GM19452 (cell line): ENCODE measurements at regions not wholly inside any gene's neighbourhood (a gene's known extent, or its start where the extent isn't known, plus 50 kb on each side); places are given as distances from the start of the nearest gene placed in this dataset.
"Not testable (repeated sequence)": the region's sequence is repeated elsewhere in the genome, so short reads cannot be mapped to it uniquely, and the experiment has no call there.

Source experiments
- ATAC-seq: cut with Tn5 transposase; IDR thresholded peaks from one replicate; pipeline ENCODE4 v1.9.1; 2021; ENCODE audit not compliant: unreplicated experiment

DNA sequence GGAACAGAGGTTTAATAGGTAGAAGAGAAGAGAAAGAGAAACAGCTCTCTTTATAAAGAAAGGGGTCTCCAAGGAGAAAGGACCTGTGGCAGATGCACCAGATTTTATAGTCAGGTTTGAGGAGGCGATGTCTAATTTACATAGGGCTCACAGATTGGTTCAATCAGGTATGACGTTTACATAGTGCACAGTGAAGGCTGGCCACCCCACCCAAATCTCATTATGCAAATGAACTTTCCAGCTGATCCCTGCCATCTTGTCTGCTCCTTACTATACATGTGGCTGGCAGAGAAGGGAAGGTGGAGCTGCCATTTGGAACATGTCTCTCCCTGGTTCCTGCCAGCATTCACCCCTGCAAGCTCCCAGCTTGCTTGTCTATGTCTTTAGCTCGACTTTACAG lies 557.8 kb downstream of the SUCLG1 start:
- no peak for ATAC-seq

DNA sequence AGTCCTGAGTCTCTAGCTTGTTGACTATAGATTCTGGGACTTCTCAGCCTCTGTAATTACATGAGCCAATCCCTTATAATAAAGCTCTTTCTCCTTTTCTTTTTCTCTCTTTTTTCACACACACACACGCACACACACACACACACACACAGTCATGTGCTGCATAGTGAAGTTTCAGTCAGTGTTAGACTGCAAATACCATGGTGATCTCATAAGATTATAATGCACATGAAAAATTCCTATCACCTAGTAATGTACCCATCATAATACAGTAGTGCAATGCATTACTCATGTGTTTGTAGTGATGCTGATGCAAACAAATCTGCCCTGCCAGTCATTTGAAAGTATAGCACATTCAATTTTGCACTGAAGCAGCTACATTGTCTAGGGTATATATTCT lies 558.2 kb downstream of the SUCLG1 start:
- no peak for ATAC-seq

DNA sequence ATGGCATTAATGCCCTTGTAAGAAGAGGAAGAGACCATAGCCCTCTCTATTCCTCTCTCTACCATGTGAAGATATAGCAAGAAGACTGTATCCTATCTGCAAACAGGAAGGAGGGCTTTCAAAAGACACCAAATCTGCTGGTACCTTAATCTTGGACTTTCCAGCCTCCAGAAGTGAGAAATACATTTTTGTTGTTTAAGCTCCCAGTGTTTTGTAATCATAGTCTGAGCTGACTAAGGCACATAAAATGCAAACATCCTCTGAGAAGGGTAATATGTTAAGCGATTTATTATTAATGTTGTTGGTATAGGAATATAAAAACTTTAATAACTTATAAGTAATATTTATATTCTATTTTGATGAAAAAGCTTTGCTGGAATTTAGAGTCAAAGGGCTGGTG lies 559.8 kb downstream of the SUCLG1 start:
- ATAC-seq: no peak

DNA sequence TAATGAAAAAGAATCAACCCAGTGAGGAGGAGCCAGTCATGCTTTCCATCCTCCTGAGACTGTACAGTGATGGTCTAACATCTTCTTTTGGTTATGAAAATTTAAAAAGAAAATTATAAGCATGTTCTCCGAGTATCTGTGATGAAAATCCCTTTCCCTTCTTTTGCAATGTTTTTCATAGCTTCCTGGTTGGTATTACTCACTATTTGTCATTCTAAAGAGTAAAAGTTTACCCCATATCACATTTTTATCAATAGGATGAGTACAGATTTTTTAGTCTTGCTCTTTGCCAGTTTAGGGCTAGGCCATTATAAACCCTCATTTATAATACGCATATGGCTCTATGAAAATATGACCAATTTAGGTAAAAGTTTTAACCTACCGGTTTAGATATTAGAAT lies 564.1 kb downstream of the SUCLG1 start:
- ATAC-seq: no peak

DNA sequence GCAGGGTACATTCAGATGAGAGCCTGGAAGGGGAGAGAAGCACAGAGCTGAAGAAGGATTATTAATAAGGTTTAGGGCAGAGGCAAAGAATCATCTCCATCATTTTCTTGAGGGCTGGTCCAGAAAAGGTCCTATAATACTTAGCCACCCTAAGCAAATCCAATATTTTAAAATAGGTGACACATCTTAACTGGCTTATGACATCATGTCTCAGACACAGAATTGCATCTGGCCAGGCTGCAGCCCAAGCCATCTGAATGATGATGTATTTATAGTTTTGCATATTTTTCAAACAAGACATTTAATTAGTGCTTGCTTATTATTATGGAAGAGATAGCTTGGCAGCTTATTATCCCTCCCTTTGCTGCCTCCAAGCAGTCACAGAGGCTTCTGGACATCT lies 571.3 kb downstream of the SUCLG1 start:
- ATAC-seq: no peak

DNA sequence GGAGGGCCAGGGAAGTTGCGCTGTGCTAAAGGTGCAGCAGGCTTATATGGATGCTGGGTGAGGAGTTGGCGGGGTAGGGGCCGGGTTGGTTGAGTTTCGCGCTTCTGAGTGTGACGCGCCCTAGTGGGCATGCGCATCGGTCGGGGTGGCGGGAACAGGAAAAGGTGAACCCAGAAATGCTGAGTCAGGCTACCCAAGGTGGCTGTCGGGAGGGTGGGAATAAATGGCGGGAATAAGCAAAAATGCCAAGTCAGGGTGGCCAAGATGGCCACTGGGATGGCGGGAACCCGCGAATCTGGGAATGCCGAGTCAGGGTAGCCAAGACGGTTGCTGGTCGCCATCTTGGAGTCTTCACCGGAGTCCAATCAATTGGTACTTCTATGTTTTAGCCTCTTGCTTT lies 580.0 kb downstream of the SUCLG1 start:
- no peak for ATAC-seq

DNA sequence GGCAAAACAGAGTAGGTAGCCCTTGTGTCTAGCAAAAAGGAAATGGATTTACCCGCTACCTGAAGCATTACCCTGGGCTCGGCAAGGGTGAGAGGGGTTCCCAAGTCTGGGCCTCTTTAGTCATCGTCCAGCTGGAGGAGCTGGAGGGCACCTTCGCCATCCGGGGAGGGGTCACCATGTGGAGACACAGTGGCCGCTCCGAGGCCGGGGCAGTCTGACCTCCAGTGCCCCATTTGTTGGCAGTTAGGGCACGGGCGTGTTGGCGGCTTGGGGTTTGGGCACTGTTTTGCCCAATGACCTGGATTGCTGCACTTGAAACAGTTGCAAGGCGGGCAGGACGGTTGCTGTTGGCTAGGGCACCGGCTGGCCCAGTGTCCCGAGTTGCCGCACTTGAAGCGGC lies 581.8 kb downstream of the SUCLG1 start:
- ATAC-seq: not testable (repeated sequence)

DNA sequence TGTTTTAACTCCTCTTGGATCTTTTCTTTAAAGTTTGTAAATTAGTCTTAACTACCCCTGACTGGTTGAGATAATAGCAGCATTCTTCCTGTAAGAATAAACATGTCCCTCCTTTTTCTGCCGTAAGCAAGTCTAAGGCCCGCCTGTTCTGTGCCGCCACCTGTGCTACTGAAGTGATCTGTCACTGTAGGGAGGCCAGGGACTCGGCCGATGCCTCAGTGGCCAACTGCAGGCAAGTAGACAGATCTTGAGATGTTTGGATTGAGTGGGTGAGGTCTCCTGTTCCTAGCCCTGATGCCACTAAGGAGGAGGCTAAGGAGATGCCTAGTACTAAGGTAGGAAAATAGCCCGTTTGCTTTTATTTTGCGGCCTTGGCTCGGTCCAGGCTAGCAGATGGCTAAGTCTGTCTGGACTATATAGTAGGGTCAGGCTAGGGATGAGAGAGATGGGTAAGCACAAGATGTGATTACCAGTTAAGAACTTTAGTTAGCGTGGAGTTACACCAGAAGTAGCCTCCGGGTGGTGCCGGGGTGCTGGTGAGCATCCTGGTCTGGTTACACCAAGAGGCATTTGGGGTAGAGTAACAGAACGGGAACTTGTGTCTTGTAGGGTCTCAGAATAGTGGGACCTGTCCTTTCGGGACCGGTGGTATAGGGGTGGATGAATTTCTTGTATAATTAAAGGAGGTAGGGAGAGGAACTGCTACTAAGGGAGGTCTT lies 584.2 kb downstream of the SUCLG1 start:
- ATAC-seq: no peak

DNA sequence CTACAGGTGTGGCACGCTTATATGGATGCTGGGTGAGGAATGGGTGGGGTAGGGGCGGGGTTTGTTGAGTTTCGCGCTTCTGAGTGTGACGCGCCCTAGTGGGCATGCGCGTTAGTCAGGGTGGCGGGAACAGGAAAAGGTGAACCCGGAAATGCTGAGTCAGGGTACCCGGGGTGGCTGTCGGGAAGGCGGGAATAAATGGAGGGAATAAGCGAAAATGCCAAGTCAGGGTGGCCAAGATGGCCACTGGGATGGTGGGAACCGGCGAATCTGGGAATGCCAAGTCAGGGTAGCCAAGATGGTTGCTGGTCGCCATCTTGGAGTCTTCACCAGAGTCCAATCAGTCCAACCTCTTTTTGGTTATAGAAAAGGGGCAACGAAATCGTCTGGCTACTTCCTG lies 585.0 kb downstream of the SUCLG1 start:
- ATAC-seq: no peak

DNA sequence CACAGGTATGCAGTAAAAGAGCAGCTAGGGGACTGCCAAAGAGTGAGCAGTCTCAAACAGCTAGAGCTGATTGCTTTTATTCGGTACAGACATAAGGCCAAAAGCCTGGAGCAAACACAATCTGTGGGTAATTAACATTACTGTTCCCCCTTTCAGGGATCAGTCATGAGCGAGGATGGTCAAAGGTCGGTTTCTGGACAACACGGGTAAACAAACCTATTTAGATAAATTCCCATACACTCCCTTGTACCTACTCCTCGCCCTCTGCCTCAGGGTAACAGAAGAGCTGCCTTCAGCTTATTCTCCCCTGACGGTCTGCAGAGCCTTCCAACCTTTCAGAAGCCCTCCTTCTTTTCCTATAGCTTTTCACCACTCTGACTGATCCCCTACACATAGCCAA lies 586.0 kb downstream of the SUCLG1 start:
- ATAC-seq: no peak

DNA sequence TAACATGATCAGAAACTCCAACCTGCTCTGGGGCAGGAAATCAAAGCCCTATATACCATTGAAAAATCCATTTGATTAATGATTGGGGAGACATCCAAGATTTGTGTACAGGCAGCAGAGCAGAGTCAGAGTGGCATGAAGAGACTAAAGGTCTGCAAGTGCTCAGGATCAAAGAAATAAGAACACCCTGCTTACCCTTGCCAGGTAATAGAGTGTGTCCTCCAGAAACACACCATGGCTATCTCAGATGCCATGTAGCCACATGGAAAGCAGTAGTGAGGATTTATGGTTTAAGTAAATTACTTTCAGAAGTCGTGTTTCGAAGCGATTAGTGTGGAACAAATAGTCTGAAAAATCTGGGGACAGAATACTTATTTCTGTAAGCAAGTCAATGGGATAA lies 592.9 kb downstream of the SUCLG1 start:
- ATAC-seq: no peak

DNA sequence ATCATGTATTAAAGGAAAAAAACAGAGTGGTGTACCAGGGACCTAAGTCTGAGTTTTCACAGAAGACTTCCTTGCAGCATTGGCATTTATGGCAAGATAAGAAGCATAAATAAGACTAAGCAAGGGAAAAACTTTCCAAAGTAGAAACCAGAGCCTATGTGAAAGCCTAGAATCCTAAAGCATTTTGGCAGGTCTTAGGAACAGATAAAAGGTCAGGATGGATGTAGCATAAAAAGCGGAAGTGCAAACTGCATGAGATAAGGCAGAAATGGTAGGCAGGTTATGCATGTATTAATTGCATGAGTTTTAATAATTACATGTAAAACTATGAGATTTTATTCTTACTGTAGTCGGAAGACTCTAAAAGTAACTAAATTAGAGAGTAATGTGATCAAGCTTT lies 596.5 kb downstream of the SUCLG1 start:
- no peak for ATAC-seq

DNA sequence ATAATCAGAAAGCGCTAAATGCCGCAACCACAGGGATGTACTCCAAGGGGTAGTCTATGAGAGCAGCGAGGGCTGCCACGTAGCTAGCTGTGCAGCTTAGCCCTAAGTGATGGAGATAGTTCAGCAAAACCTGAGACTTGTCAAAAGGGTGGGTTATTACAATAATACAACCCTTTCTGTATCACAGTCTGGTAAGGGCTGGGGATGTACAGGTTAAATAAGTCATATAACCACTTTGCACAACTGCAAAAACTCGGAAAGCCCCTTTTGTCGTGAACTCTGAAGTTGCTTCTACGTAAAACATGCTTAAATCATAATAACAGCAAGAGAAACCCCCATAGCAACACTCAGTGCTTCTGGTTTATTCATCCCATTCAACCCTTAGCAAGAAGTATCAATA lies 598.8 kb downstream of the SUCLG1 start:
- ATAC-seq: no peak

DNA sequence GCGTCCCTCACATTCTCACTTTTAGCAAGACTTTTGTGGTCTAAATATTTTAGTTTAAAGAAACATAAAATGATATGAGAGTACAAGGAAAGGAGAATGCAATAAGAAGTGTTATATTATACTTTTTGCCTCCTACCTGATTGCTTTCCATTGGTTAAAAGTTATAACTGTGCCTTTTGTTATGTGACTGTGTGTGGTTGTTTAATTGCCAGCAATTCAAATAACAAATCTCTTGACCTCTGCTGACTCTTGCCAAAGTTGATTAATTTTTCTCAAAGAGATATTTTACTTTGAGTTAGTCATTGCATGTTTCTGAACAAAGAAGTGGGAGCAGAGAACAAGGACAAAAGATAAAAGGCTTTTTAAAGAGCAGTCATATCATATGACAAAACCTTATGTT lies 599.5 kb downstream of the SUCLG1 start:
- ATAC-seq: no peak

DNA sequence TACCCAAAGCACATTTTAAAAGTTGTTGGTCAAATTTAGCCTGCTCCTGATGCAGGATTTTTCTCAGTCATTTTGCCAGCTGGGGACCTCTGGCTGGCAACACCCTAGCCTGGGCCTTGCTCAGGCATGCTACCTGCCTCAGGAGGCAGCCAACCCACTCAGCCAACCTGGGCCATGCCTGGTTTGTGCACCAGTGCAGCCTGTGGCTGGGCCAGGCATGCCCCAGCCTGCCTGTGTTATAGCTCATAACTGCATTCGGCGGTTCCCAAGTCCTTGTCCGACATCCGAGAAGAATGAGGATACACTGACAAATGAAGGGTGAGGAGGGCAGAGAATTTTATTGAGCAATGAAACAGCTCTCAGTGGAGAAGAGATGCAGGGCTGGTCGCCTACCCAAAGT lies 608.0 kb downstream of the SUCLG1 start:
- no peak for ATAC-seq

DNA sequence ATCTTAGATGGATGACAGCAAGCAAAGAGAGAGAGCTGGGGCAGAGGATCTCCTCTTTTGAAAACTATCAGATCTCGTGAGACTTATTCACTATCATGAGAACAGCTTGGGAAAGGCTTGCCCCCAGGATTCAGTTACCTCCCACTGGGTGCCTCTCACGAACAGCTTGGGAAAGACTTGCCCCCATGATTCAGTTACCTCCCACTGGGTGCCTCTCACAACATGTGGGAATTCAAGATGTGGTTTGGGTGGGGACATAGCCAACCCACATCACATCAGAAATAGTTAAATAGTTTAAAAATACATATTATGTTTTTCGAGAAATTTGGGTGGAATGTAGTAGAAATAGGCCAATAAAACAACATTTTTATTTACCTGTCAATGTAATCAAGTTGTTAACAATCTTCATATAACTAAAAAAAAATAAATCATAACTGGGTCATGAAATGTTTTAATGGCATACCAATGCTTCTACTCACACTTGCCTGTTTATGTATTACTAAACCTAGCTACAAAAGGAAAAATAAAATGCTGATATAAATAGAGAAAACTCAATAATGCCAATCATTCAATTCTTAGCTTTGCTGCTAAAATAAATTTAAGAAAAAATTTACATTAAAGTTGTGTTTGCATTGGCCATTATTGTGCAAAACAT lies 608.9 kb downstream of the SUCLG1 start:
- ATAC-seq: no peak

DNA sequence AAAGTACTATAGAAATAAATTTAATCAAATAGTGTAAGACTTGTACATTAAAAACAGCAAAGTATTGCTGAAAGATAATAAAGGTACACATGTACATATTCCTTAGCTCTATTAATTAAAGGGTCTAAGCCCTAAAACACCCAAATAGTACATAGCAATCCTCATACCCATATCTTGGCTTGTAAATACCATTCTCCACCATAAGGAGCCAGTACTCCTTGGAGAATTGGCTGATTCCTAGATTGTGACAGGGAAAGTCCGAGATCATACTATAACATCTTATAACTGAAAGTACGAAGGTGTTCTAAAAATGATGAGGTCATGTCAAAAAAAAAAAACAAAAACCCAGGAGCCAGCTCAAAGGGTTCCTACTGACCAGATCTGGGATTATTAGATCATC lies 614.6 kb downstream of the SUCLG1 start:
- ATAC-seq: no peak

DNA sequence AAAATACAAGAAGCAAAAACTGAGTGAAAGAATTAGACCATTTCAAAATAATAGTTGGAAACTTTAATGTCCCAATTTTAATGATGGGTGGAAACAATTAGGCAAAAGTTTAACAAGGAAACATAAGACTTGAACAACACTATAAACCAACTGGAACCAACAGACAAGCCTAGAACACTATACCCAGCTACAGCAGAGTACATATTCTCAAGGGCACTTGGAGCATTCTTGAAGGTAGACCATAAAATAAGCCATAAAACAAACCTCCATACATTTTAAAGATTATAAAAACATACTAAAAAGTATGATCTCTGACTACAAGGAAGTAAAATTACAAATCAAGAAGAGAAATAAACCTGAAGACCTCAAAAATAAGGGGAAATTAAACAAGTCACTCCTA lies 616.7 kb downstream of the SUCLG1 start:
- no peak for ATAC-seq

DNA sequence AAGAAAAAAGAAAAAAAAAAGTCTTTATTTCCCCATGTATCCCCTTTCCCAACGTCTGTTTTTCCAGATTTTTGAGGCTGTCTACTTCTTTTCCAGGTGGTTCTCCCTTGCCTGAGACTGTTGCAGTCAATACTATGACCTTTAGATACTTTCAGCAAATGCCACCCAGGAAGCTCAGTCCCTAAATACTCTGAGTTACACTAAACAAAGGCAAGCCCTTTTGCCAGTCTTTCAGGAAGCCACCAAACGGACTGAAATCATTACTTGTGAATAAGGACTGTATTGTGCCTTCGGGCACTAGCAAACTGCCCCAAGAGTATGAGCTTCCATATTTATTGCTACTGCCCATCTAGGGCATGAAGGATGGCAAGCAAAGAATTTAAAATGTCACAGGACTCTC lies 621.3 kb downstream of the SUCLG1 start:
- no peak for ATAC-seq

DNA sequence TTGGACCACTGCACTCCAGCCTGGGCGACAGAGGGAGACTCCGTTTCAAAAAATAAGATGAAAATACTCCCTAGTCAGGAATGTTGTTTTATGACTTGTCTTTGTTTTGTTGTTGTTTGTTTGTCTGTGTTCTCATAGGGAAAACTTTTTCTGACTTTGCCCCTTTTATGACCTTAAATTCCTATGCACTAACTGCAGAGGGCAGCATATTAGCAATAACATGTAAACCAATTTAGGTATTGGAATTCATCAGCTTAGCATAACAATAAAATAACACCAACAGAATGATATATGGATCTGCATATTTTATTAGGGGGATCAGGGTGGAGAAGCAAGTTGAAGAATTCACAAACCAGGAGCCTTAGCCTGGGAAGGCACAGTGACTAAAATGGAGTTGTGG lies 631.5 kb downstream of the SUCLG1 start:
- ATAC-seq: no peak

DNA sequence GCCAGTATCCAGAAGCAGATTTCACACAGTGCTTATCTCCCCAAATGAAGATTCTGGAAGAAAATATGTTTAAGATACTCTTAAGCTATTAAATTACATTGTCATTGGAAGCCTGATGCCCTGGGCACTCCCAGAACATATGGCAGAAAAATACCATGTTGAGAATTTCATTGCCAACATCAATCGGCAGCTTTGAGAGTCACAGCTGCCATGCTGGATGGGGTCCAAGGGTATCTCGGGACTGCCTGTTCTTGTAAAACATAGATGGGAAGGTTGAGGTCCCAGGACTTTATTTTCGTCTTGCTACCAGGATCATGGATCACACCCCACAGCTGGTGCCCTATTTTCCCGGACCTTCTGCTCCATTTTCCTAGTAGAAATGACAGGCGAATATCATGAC lies 632.5 kb downstream of the SUCLG1 start:
- ATAC-seq: no peak

DNA sequence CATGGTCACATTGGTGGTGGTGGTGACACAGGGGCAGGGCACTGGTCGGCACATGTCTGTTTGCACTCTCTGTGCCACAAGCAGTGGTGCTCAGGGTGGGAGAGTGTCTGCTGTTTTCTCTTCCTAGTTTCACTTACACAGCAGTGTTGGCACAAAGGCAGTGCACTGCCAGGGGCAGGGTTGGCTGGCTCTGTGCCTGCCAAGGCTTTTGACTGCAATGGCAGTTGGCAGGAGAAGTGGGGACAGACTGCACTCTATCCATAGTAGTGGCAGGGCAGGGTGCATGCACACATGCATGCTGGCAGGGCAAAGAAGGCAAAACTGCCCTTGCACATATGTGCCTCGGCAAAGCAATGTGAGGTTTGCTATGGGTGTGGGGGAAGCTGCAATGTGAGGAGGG lies 635.9 kb downstream of the SUCLG1 start:
- ATAC-seq: no peak

DNA sequence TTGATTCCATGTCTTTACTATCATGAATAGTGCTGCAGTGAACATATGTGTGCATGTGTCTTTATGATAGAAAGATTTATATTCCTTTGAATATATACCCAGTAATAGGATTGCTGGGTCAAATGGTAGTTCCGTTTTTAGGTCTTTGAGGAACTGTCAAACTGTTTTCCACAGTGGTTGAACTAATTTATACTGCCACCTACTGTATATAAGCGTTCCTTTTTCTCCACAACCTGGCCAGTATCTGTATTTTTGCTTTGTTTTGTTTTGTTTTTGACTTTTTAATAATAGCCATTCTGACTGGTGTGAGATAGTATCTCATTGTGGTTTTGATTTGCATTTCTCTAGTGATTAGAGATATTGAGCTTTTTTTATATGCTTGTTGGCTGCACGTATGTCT lies 641.6 kb downstream of the SUCLG1 start:
- ATAC-seq: no peak
